HG02642 (cell line): ENCODE measurements at regions not wholly inside any gene's neighbourhood (a gene's known extent, or its start where the extent isn't known, plus 50 kb on each side); places are given as distances from the start of the nearest gene placed in this dataset.

ENCODE experiments used
- ATAC-seq: cut with Tn5 transposase; IDR thresholded peaks from one replicate; pipeline ENCODE4 v1.9.1; 2021; ENCODE audit warnings: mild to moderate bottlenecking; ENCODE audit not compliant: unreplicated experiment, poor library complexity

- no peak for ATAC-seq
Observed at GRCh38 chr12:45585522-45586230, 143.8 kb upstream of the ARID2 start.

GRCh38 chr12:45586486-45586885 lies 143.0 kb upstream of the ARID2 start:
- ATAC-seq = no peak

DNA sequence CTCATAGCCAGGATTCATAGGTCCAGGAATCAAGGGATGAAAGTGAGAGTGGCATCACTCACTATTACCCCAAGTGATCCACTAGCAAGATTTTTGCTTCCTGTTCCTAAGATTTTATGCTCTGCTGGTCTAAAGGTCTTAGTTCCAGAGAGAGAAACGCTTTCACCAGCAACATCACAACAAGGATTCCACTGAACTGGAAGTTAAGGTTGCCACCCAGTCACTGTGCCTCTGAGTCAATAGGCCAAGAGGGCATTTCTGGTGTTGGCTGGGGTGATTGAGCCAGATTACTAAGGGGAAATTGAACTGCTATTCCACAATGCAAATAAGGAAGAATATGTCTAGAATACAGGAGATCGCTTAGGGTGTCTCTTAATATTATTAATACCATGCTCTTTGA lies 142.5 kb upstream of the ARID2 start:
- ATAC-seq = no peak

DNA sequence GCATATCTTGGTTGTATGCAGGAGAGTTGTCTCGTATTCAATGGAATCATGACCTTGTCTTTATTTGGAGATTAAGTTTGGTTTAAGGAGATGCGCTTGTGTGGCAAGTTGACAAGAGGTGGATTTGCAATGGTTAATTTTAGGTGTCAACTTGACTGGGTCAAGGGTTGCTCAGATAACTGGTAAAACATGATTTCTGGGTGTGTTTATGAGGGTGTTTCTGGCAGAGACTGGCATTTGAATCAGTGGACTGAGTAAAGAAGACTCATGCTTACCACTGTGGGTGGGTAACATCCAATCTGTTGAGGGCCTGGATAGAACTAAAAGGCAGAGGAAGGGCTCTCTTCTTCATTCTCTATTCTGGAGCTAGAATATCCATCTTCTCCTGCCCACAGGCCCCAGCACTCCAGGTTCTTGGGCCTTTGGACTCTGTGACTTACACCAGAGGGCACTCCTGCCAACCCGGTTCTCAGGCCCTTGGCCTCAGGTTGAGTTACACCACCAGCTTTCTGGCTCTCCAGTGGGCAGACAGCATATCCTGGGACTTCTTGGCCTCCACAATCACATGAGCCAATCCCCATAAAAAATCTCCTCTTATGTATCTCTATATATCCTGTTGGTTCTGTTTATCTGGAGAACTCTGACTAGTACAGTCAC lies 141.5 kb upstream of the ARID2 start:
- ATAC-seq = no peak

GRCh38 chr12:45590646-45591045 lies 138.9 kb upstream of the ARID2 start:
- no peak for ATAC-seq

GRCh38 chr12:45591635-45592034 lies 137.9 kb upstream of the ARID2 start:
- no peak for ATAC-seq

DNA sequence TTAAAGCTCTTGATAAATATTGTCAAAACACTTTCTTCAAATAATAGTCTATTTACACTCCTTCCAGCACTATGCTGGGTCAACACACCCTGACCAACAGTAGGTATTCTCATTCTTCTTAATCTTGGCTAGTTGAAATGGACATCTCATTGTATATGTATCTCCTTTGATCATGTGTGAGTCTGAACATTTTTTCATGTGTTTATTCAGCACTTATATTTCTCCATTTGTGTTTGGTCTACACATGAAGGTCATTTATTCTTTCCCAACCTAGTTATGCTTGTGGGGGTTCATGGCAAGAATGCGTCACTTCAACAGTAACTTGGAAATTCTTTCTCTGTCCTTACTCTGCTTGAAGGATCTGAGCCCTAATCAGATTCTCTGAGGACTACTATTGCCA lies 133.1 kb upstream of the ARID2 start:
- no peak for ATAC-seq

DNA sequence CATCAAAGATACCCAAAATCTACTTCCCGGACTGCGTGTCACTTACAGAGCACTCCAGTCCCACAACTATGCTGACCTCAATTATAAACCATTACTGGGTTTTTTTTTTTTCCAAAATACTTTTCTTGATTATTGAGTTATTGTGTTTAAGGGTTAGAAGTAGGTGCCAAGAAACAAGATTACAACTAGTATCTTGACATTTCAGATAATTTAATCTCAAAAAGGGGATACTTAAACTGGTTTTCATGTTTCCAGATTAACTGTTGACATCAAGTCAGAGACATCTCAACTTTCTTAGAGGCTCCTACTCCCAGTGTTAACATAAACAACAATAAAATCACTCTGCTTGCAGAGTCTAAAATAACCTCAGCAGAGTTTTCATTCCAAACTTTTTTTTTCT lies 131.2 kb upstream of the ARID2 start:
- no peak for ATAC-seq

- ATAC-seq = no peak
Observed at GRCh38 chr12:45598761-45599160, 130.7 kb upstream of the ARID2 start.

DNA sequence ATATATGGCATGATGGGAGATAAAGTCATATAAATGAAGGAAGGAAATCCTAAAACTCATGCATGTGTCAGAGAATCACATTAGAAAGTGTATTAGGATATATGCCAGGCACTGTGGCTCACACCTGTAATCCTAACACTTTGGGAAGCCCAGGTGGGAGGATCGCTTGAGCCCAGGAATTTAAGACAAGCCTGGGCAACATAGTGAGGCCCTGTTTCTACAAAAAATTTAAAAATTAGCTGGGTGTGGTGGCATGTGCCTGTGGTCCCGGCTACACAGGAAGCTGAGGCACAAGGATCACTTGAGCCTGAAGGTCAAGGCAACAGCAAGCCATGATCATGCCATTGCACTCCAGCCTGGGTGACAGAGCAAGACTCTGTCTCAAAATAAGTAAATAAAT lies 130.3 kb upstream of the ARID2 start:
- no peak for ATAC-seq

GRCh38 chr12:45601390-45601789 lies 128.1 kb upstream of the ARID2 start:
- ATAC-seq = no peak

DNA sequence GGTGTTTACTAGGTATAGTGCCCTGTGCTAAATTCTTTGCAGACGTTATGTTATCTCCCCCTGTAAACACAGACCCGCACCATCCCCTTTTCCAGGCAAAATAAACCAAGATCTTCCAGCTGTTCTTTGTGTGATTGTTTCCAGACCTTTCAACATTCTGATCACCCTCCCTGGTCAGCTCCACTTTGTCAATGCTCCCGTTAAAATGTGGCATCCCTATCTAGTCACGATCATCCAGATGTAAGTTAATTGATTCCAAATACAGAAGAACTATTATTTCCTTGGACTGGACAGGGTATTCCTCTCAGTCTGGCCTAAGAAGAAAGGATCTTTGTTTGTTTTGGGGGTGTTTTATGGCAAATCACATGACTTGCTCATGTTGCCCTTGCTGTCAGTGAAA lies 127.6 kb upstream of the ARID2 start:
- no peak for ATAC-seq

- no peak for ATAC-seq
Observed at GRCh38 chr12:45605624-45606023, 123.9 kb upstream of the ARID2 start.

DNA sequence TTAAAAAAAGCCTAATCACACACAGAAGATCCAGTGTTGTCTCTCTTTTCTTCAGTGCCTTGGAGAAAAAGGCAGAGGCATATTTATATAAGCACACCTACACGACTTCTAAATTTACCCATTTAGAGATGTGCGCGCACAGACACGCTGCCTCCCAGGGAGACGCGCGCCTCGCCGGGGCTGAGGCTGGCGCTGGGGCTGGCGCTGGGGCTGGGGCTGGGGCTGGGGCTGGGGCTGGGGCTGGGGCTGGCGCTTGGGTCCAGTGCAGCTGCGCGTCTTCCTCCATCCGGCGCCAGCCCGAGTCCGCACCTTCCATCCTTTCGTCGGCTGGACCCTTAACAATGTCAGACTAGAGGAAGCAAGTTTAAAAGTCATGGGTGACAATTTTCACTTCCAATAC lies 118.4 kb upstream of the ARID2 start:
- no peak for ATAC-seq

GRCh38 chr12:45611495-45611894 lies 118.0 kb upstream of the ARID2 start:
- no peak for ATAC-seq

- no peak for ATAC-seq
Observed at GRCh38 chr12:45612044-45612794, 117.3 kb upstream of the ARID2 start.

GRCh38 chr12:45613296-45613695 lies 116.2 kb upstream of the ARID2 start:
- ATAC-seq = no peak

- ATAC-seq = no peak
Observed at GRCh38 chr12:45613855-45614254, 115.7 kb upstream of the ARID2 start.

DNA sequence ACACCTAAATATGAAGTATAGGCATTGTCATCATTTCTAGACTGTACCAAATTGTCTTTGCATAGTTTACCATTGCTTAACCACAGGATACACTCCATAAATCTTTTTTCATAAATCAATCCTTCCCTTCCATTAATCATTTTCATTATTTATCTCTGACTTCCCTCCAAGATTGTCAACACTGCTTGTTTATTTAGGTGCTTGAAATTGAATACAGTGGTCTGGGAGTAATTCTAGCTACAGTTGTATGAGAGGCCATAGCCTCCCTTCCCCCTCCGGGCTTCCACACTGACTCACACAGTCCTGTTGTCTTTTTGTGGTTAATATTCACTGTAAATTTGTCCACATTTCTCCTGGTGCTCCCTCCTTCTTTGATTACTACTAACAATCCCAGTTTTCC lies 114.2 kb upstream of the ARID2 start:
- no peak for ATAC-seq

- ATAC-seq = no peak
Observed at GRCh38 chr12:45619736-45620135, 109.8 kb upstream of the ARID2 start.

DNA sequence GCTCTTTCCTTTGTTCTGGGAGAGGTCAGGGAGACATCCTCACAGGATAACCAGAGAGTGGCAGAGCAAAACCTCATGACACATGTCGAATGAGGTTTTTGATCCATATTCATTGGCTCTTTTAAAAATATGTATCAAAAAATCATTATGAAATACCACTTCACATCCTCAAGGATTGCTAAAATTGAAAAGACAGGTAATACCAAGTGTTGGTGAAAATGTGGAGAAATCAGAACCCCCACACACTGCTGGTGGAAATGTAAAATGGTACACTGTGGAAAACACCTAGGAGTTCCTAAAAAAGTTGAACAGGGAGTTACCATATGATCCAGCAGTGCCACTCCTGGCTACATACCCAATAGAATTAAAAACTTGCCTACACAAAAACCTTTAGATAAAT lies 107.8 kb upstream of the ARID2 start:
- ATAC-seq = no peak
